Calu3 (cell line): ENCODE measurements at regions not wholly inside any gene's neighbourhood (a gene's known extent, or its start where the extent isn't known, plus 50 kb on each side); places are given as distances from the start of the nearest gene placed in this dataset.
"Not testable (repeated sequence)": the region's sequence is repeated elsewhere in the genome, so short reads cannot be mapped to it uniquely, and the experiment has no call there.

Source experiments
- BruUV-seq: library from RNA; stranded (reverse); fragments of 400-500 nt; replicated peaks from 2 replicates; lab custom pipeline; 2021; lab: Mats Ljungman, UMichigan
- CTCF ChIA-PET: fragments of 300-600 bp; sonication (Branson Sonifier 250); formaldehyde crosslinking; loops from one replicate; lab custom pipeline; 2022; ENCODE audit warnings: antibody characterized with exemption; lab: Charles Lee
- DNase-seq: peaks from one replicate; pipeline ENCODE4 v3.0.0; 2022
- H3K27ac Mint-ChIP-seq: one replicate; pipeline ENCODE4 v1.8.0; 2022; ENCODE audit warnings: mixed read lengths; ENCODE audit not compliant: unreplicated experiment
- H3K27me3 Mint-ChIP-seq: one replicate; pipeline ENCODE4 v1.8.0; 2022; ENCODE audit warnings: mixed read lengths; ENCODE audit not compliant: unreplicated experiment
- H3K36me3 Mint-ChIP-seq: one replicate; pipeline ENCODE4 v1.8.0; 2022; ENCODE audit warnings: mild to moderate bottlenecking, moderate library complexity, mixed read lengths; ENCODE audit not compliant: insufficient read depth, unreplicated experiment
- H3K4me1 Mint-ChIP-seq: one replicate; pipeline ENCODE4 v1.8.0; 2022; ENCODE audit warnings: mild to moderate bottlenecking, low read depth, mixed read lengths; ENCODE audit not compliant: unreplicated experiment
- H3K4me3 Mint-ChIP-seq: one replicate; pipeline ENCODE4 v1.8.0; 2022; ENCODE audit warnings: mild to moderate bottlenecking, low read depth, moderate library complexity, mixed read lengths; ENCODE audit not compliant: unreplicated experiment
- H3K9me3 Mint-ChIP-seq: one replicate; pipeline ENCODE4 v1.8.0; 2022; ENCODE audit warnings: low read depth, mixed read lengths; ENCODE audit not compliant: unreplicated experiment
- intact Hi-C: fragments of 100-400 bp; cut with micrococcal nuclease; formaldehyde crosslinking; loops from one replicate; pipeline ENCODE4 v1.10.0; 2022; ENCODE audit not compliant: unreplicated experiment
- TF ChIP-seq, protein P1 (sequence below): fragments of 200-600 bp; IDR thresholded peaks from one replicate; pipeline ENCODE4 v1.8.0; 2022; ENCODE audit warnings: antibody characterized with exemption; ENCODE audit not compliant: unreplicated experiment

DNA sequence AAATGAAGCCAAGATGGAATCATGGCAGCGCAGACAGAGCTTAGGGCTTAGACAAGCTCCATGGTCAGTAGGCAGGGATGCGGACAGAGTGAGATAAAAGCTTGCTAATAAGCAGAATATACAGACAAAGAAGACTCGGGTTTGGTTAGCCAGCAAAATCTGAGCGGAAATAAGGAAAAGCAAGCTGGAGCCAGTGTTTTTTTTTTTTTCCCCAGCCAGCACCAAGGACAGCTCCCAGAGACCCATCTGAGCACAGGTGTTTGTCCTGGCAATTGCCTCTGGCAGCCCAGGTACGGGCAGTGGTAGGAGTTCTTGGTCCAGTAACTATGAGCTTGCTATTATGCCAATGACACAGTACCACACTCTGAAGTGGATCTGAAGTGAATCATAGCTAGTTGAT, 187.6 kb downstream of the ADCYAP1 start:
- CTCF ChIA-PET: no interaction called here
- H3K36me3 Mint-ChIP-seq: no peaks in the 10 kb centered on the region
- TF ChIP-seq, protein P1, sequence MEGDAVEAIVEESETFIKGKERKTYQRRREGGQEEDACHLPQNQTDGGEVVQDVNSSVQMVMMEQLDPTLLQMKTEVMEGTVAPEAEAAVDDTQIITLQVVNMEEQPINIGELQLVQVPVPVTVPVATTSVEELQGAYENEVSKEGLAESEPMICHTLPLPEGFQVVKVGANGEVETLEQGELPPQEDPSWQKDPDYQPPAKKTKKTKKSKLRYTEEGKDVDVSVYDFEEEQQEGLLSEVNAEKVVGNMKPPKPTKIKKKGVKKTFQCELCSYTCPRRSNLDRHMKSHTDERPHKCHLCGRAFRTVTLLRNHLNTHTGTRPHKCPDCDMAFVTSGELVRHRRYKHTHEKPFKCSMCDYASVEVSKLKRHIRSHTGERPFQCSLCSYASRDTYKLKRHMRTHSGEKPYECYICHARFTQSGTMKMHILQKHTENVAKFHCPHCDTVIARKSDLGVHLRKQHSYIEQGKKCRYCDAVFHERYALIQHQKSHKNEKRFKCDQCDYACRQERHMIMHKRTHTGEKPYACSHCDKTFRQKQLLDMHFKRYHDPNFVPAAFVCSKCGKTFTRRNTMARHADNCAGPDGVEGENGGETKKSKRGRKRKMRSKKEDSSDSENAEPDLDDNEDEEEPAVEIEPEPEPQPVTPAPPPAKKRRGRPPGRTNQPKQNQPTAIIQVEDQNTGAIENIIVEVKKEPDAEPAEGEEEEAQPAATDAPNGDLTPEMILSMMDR: no peak
- H3K4me3 Mint-ChIP-seq: no peak overlapping the region
- no peak overlapping the region for H3K27ac Mint-ChIP-seq
- DNase-seq: peak; percentile 11
- no TSS peak for BruUV-seq
- no peaks in the 10 kb centered on the region for H3K4me1 Mint-ChIP-seq
- intact Hi-C loops: no loop called here
- H3K9me3 Mint-ChIP-seq: peaks cover under 1% of the 10 kb centered on the region
- H3K27me3 Mint-ChIP-seq: peaks cover 14% of the 10 kb centered on the region

DNA sequence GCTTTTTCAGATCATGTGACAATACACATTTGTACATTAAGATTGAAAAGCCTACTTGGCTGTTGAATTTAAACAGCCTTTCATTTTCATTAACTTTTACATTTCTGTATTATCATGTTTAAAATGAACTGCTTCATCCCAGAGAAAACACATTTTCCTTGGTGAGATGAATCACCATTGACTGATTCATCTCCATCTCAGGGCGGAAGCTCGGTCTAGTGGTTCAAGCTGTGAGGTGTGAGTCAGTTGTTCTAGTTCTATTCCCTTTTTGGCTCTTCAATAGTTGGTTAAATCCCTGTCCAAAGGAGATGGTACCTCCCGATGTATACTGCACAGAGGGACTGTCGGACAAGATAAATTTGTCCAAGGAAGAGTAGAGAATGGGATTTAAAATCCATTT, 189.7 kb downstream of the ADCYAP1 start:
- intact Hi-C loops: no loop called here
- H3K27ac Mint-ChIP-seq: no peak overlapping the region
- H3K27me3 Mint-ChIP-seq: peaks cover 14% of the 10 kb centered on the region
- H3K4me1 Mint-ChIP-seq: no peaks in the 10 kb centered on the region
- no peaks in the 10 kb centered on the region for H3K36me3 Mint-ChIP-seq
- no peak for DNase-seq
- CTCF ChIA-PET: no interaction called here
- TF ChIP-seq, protein P1: no peak
- H3K4me3 Mint-ChIP-seq: no peak overlapping the region
- no TSS peak for BruUV-seq
- peaks cover 3% of the 10 kb centered on the region for H3K9me3 Mint-ChIP-seq

DNA sequence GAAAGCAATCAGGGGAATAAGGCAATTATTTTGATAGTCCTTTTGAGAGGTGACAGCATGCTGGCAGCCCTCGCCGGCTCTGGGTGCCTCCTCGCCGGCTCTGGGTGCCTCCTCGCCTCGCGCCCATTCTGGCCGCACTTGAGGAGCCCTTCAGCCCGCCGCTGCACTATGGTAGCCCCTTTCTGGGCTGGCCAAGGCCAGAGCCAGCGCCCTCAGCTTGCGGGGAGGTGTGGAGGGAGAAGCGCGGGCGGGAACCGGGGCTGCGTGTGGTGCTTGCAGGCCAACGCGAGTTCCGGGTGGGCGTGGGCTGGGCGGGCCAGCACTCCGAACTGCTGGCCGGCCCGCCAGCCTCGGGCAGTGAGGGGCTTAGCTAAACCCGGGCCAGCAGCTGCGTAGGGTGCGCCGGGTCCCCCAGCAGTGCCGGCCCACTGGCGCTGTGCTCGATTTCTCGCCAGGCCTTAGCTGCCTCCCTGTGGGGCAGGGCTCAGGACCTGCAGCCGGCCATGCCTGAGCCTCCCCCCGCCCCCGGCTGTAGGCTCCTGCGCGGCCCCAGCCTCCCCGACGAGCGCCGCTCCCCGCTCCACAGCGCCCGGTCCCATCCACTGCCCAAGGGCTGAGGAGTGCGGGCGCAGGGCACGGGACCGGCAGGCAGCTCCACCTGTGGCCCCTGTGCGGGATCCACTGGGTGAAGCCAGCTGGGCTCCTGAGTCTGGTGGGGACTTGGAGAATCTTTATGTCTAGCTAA, 193.5 kb downstream of the ADCYAP1 start:
- H3K36me3 Mint-ChIP-seq, intact Hi-C loops, H3K4me1 Mint-ChIP-seq, BruUV-seq, H3K4me3 Mint-ChIP-seq, DNase-seq, H3K27ac Mint-ChIP-seq, H3K9me3 Mint-ChIP-seq, CTCF ChIA-PET, H3K27me3 Mint-ChIP-seq: not testable (repeated sequence)

DNA sequence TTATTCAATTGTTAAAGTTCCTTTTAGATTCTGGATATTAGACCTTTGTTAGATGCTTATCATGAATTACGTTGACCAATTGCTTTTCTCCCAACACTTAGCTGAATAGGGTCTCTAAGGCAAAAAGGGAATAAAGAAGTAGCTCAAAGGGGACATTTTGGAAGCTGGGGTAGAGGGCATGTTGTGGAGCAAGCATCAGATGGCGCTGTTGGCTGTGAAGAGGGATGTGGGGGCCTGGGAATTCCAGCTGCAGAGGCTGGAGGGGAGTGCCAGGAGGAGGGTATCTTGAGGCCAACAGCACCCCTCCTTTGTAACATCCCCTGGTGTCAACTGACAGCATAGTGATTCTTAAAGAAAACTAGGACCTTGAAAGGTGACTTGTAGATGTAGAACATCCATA, 198.2 kb downstream of the ADCYAP1 start:
- no TSS peak for BruUV-seq
- Mint-ChIP-seq H3K9me3 (peaks cover 2% of the 10 kb centered on the region), H3K36me3 (no peaks in the 10 kb centered on the region), H3K4me3 (no peak overlapping the region), H3K27ac (no peak overlapping the region), H3K4me1 (no peaks in the 10 kb centered on the region), H3K27me3 (no peaks in the 10 kb centered on the region)
- DNase-seq: no peak
- intact Hi-C loops: no loop called here
- CTCF ChIA-PET: no interaction called here
- TF ChIP-seq, protein P1: no peak

DNA sequence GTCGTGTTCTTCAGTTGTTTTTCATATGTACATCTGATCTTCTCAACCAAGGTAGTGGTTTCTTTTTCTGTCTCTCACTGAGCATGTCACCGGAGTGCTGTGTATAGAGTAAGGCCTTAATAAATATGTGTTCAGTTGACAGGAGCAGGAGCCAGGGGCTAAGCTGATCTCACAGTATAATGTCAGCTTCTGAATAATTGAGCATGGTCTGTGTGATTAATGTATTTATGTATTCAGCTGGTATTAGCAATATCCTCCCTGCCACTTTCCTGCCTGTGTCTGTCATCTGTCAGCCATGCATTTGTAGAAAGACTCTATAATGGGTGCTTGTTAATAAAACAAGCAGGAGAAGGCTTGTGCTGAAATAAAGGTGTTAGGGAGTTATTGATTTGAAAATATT, 198.9 kb downstream of the ADCYAP1 start:
- Mint-ChIP-seq H3K27ac (no peak overlapping the region), H3K9me3 (peaks cover 2% of the 10 kb centered on the region), H3K4me3 (no peak overlapping the region), H3K27me3 (no peaks in the 10 kb centered on the region), H3K36me3 (no peaks in the 10 kb centered on the region), H3K4me1 (no peaks in the 10 kb centered on the region)
- CTCF ChIA-PET: no interaction called here
- TF ChIP-seq, protein P1: no peak
- DNase-seq: no peak
- intact Hi-C loops: no loop called here
- no TSS peak for BruUV-seq
